H9 (cell line): ENCODE measurements at regions not wholly inside any gene's neighbourhood (a gene's known extent, or its start where the extent isn't known, plus 50 kb on each side); places are given as distances from the start of the nearest gene placed in this dataset.

Experiments used
- DNase-seq: peaks from one replicate; pipeline ENCODE4 v3.0.0-alpha.2; 2017
- H2AFZ ChIP-seq: one replicate; pipeline ENCODE4 v1.6.1; 2013; ENCODE audit warnings: mild to moderate bottlenecking, low read length, control low read depth, moderate library complexity
- H2AK5ac ChIP-seq: 2 replicates; pipeline ENCODE4 v1.6.1; 2013; ENCODE audit warnings: low read length, control low read depth, mixed read lengths; ENCODE audit not compliant: insufficient read length
- H2BK120ac ChIP-seq: one replicate; pipeline ENCODE4 v1.6.1; 2013; ENCODE audit warnings: low read depth, mild to moderate bottlenecking, low read length, control low read depth, inconsistent platforms; ENCODE audit not compliant: poor library complexity, severe bottlenecking
- H2BK12ac ChIP-seq: 2 replicates; pipeline ENCODE4 v1.6.1; 2013; ENCODE audit warnings: low read length, control low read depth, mixed read lengths, low read depth; ENCODE audit not compliant: insufficient read length
- H2BK15ac ChIP-seq: 2 replicates; pipeline ENCODE4 v1.6.1; 2013; ENCODE audit warnings: low read depth, low read length, control low read depth
- H2BK20ac ChIP-seq: one replicate; pipeline ENCODE4 v1.6.1; 2013; ENCODE audit warnings: low read depth, mild to moderate bottlenecking, low read length, control low read depth, inconsistent platforms; ENCODE audit not compliant: poor library complexity, severe bottlenecking
- H2BK5ac ChIP-seq: 2 replicates; pipeline ENCODE4 v1.6.1; 2013; ENCODE audit warnings: low read length, control low read depth, mixed read lengths; ENCODE audit not compliant: insufficient read length
- H3K14ac ChIP-seq: 2 replicates; pipeline ENCODE4 v1.6.1; 2013; ENCODE audit warnings: low read length, control low read depth; ENCODE audit not compliant: insufficient read depth
- H3K18ac ChIP-seq: 2 replicates; pipeline ENCODE4 v1.6.1; 2013; ENCODE audit warnings: low read depth, mild to moderate bottlenecking, mixed read lengths, low read length, control low read depth; ENCODE audit not compliant: insufficient read length
- H3K23ac ChIP-seq: 2 replicates; pipeline ENCODE4 v1.6.1; 2013; ENCODE audit warnings: low read length, control low read depth, mixed read lengths, low read depth; ENCODE audit not compliant: insufficient read length
- H3K23me2 ChIP-seq: 2 replicates; pipeline ENCODE4 v1.6.1; 2013; ENCODE audit warnings: low read depth, mild to moderate bottlenecking, mixed read lengths, low read length, control low read depth; ENCODE audit not compliant: insufficient read length, poor library complexity, severe bottlenecking
- H3K27ac ChIP-seq: 2 replicates; pipeline ENCODE4 v1.5.1; 2013; ENCODE audit warnings: low read length, control low read depth, mixed read lengths, low read depth; ENCODE audit not compliant: insufficient read length
- H3K27me3 ChIP-seq: 2 replicates; pipeline ENCODE4 v1.6.1; 2013; ENCODE audit warnings: low read length, control low read depth, inconsistent platforms; ENCODE audit not compliant: insufficient read depth
- H3K4ac ChIP-seq: 2 replicates; pipeline ENCODE4 v1.6.1; 2013; ENCODE audit warnings: low read depth, mild to moderate bottlenecking, control low read depth, inconsistent platforms, low read length, moderate library complexity
- H3K4me1 ChIP-seq: 2 replicates; pipeline ENCODE4 v1.6.1; 2013; ENCODE audit warnings: low read length, control low read depth, inconsistent platforms; ENCODE audit not compliant: insufficient read depth
- H3K4me2 ChIP-seq: 2 replicates; pipeline ENCODE4 v1.6.1; 2013; ENCODE audit warnings: low read length, control low read depth, mixed read lengths; ENCODE audit not compliant: insufficient read length, insufficient read depth
- H3K56ac ChIP-seq: 2 replicates; pipeline ENCODE4 v1.6.1; 2013; ENCODE audit warnings: low read depth, mild to moderate bottlenecking, mixed read lengths, low read length, control low read depth; ENCODE audit not compliant: insufficient read length
- H3K79me1 ChIP-seq: 2 replicates; pipeline ENCODE4 v1.6.1; 2013; ENCODE audit warnings: low read depth, mild to moderate bottlenecking, moderate library complexity, low read length, control low read depth, inconsistent platforms; ENCODE audit not compliant: insufficient read depth, poor library complexity, severe bottlenecking
- H3K79me2 ChIP-seq: 2 replicates; pipeline ENCODE4 v1.6.1; 2013; ENCODE audit warnings: low read length, control low read depth, inconsistent platforms; ENCODE audit not compliant: insufficient read depth
- H3K9ac ChIP-seq: 2 replicates; pipeline ENCODE4 v1.6.1; 2013; ENCODE audit warnings: low read length, control low read depth, mixed read lengths; ENCODE audit not compliant: insufficient read length; ENCODE audit errors: extremely low read depth
- H3K9me3 ChIP-seq: one replicate; pipeline ENCODE4 v1.6.1; 2013; ENCODE audit warnings: low read depth, low read length, inconsistent platforms; ENCODE audit not compliant: control insufficient read depth
- H3T11ph ChIP-seq: one replicate; pipeline ENCODE4 v1.6.1; 2013; ENCODE audit warnings: mild to moderate bottlenecking, low read length, control low read depth, inconsistent platforms
- H4K20me1 ChIP-seq: one replicate; pipeline ENCODE4 v1.6.1; 2013; ENCODE audit not compliant: control insufficient read depth, insufficient read length, insufficient read depth
- H4K5ac ChIP-seq: 2 replicates; pipeline ENCODE4 v1.6.1; 2013; ENCODE audit warnings: low read depth, mild to moderate bottlenecking, mixed read lengths, low read length, control low read depth; ENCODE audit not compliant: insufficient read length
- H4K8ac ChIP-seq: replicated peaks from 2 replicates; pipeline ENCODE4 v1.6.1; 2013; ENCODE audit warnings: low read length, control low read depth, mixed read lengths, low read depth; ENCODE audit not compliant: insufficient read length
- H4K91ac ChIP-seq: 2 replicates; pipeline ENCODE4 v1.6.1; 2013; ENCODE audit warnings: low read depth, mild to moderate bottlenecking, moderate library complexity, mixed read lengths, low read length, control low read depth; ENCODE audit not compliant: insufficient read length
- H3K27ac Mint-ChIP-seq, 3 experiments: 2 replicates in 2 of 3; 3 replicates in 1 of 3; pipeline ENCODE4 v1.8.0; 2020 to 2021; ENCODE audit warnings: mixed read lengths in 3 of 3, mild to moderate bottlenecking in 1 of 3, moderate library complexity in 1 of 3
- H3K27me3 Mint-ChIP-seq: 2 replicates; pipeline ENCODE4 v1.8.0; 2021; ENCODE audit warnings: low read depth, mild to moderate bottlenecking, moderate library complexity, mixed read lengths
- H3K36me3 Mint-ChIP-seq, 3 experiments: 2 replicates in 2 of 3; 3 replicates in 1 of 3; pipeline ENCODE4 v1.8.0; 2020 to 2021; ENCODE audit warnings: low read depth in 3 of 3, mixed read lengths in 3 of 3; ENCODE audit not compliant: insufficient read depth in 1 of 3
- H3K4me1 Mint-ChIP-seq, 2 experiments: 2 replicates each; pipeline ENCODE4 v1.8.0; 2020; ENCODE audit warnings: mixed read lengths in 2 of 2
- H3K4me3 Mint-ChIP-seq, 2 experiments: 2 replicates in 1 of 2; 3 replicates in 1 of 2; pipeline ENCODE4 v1.8.0; 2020 to 2021; ENCODE audit warnings: mild to moderate bottlenecking in 2 of 2, mixed read lengths in 2 of 2, moderate library complexity in 1 of 2
- H3K9me3 Mint-ChIP-seq, 2 experiments: 2 replicates in 1 of 2; 3 replicates in 1 of 2; pipeline ENCODE4 v1.8.0; 2020; ENCODE audit warnings: mild to moderate bottlenecking in 2 of 2, mixed read lengths in 2 of 2, moderate library complexity in 1 of 2
- WGBS: extraction: QIAGEN DNeasy Blood & Tissue Kit; methylation state at CpG from one replicate; pipeline ENCODE4 v1.1.7; 2013; ENCODE audit warnings: missing lambda C conversion rate, low lambda C conversion rate, mixed read lengths; ENCODE audit not compliant: insufficient read length; ENCODE audit errors: extremely low coverage; 5-methylcytosine and 5-hydroxymethylcytosine counted together
- TF ChIP-seq, protein P1 (sequence below): fragments of 200-600 bp; sonication (generic); conservative IDR thresholded peaks from 3 replicates; pipeline ENCODE4 v1.8.0; 2021; ENCODE audit warnings: antibody characterized with exemption, mild to moderate bottlenecking

DNA sequence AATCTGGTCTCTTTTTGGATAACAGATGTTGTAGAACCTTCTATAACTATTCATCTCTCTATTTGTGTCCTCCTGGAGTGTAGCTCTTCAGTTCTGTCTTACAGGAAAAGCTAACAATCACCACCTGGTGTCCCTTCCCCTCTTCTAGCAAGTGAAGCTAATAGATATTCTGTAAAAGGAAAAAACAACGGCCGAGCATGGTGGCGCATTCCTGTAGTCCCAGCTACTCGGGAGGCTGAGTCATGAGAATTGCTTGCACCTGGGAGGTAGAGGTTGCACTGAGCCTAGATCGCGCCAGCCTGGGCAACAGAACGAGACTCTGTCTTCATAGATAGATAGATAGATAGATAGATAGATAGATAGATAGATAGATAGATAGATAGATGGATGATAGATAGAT is 779.4 kb downstream of the TUSC7 start:
- no peak overlapping the region for H3K27ac ChIP-seq
- no peak overlapping the region for H3K4me2 ChIP-seq
- H3K27me3 Mint-ChIP-seq: no peaks in the 10 kb centered on the region
- no peak overlapping the region for H3K18ac ChIP-seq
- no peak overlapping the region for H2BK20ac ChIP-seq
- H3K9me3 ChIP-seq: no peaks in the 10 kb centered on the region
- peaks cover 4% of the 10 kb centered on the region; the same call in 1 of the 2 replicates for H3K4me1 ChIP-seq
- peak overlapping the region in 1 of 3 experiments; percentile 48; a peak in 1 of 7 replicates for H3K27ac Mint-ChIP-seq
- H2BK120ac ChIP-seq: no peak overlapping the region
- H4K20me1 ChIP-seq: no peaks in the 10 kb centered on the region
- no peak overlapping the region for H3K4ac ChIP-seq
- no peak for DNase-seq
- H3K4me1 Mint-ChIP-seq: peaks cover 14% of the 10 kb centered on the region in 2 experiments
- H3K79me2 ChIP-seq: no peaks in the 10 kb centered on the region
- no peak overlapping the region for H3K56ac ChIP-seq
- H3K9ac ChIP-seq: no peak overlapping the region
- no peak overlapping the region for H2BK15ac ChIP-seq
- no peak overlapping the region for H4K5ac ChIP-seq
- H2AK5ac ChIP-seq: no peak overlapping the region
- no peaks in the 10 kb centered on the region; a peak in 1 of 5 replicates for H3K9me3 Mint-ChIP-seq
- no peak overlapping the region for H3K4me3 Mint-ChIP-seq
- no peak overlapping the region for H4K8ac ChIP-seq
- no peak overlapping the region for H4K91ac ChIP-seq
- H2BK5ac ChIP-seq: no peak overlapping the region
- no peak overlapping the region for H2AFZ ChIP-seq
- no CpG with 5 or more reads among the region's 7 CpGs for WGBS
- H3K14ac ChIP-seq: no peak overlapping the region
- H3K79me1 ChIP-seq: no peaks in the 10 kb centered on the region
- no peak overlapping the region for H2BK12ac ChIP-seq
- H3K23me2 ChIP-seq: no peaks in the 10 kb centered on the region
- no peak overlapping the region for H3T11ph ChIP-seq
- H3K36me3 Mint-ChIP-seq: no peaks in the 10 kb centered on the region
- H3K23ac ChIP-seq: no peak overlapping the region
- no peaks in the 10 kb centered on the region for H3K27me3 ChIP-seq
- TF ChIP-seq, protein P1, sequence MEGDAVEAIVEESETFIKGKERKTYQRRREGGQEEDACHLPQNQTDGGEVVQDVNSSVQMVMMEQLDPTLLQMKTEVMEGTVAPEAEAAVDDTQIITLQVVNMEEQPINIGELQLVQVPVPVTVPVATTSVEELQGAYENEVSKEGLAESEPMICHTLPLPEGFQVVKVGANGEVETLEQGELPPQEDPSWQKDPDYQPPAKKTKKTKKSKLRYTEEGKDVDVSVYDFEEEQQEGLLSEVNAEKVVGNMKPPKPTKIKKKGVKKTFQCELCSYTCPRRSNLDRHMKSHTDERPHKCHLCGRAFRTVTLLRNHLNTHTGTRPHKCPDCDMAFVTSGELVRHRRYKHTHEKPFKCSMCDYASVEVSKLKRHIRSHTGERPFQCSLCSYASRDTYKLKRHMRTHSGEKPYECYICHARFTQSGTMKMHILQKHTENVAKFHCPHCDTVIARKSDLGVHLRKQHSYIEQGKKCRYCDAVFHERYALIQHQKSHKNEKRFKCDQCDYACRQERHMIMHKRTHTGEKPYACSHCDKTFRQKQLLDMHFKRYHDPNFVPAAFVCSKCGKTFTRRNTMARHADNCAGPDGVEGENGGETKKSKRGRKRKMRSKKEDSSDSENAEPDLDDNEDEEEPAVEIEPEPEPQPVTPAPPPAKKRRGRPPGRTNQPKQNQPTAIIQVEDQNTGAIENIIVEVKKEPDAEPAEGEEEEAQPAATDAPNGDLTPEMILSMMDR: no peak
